Peyer's patch (tissue), 4 donors: ENCODE measurements at regions not wholly inside any gene's neighbourhood (a gene's known extent, or its start where the extent isn't known, plus 50 kb on each side); places are given as distances from the start of the nearest gene placed in this dataset.
A peak's percentile ranks its signal among the peaks of the same experiment; 100 is the strongest.

Experiments used
- DNase-seq, 3 donors: peaks; one replicate each; pipeline ENCODE4 v3.0.0-alpha.2; 2017 to 2019
- H3K27ac ChIP-seq, 4 donors: fragments of 200-600 bp; sonication (generic); one replicate each; pipeline ENCODE4 v1.5.1; 2016 to 2019
- H3K27me3 ChIP-seq, 2 donors: fragments of 200-600 bp; sonication (generic); one replicate each; pipeline ENCODE4 v1.5.1; 2019
- H3K36me3 ChIP-seq, 3 donors: fragments of 200-600 bp; sonication (generic); one replicate each; pipeline ENCODE4 v1.5.1; 2016 to 2019
- H3K4me1 ChIP-seq, 4 donors: fragments of 200-600 bp; sonication (generic); one replicate each; pipeline ENCODE4 v1.5.1; 2016 to 2019
- H3K4me3 ChIP-seq, 4 donors: fragments of 200-600 bp; sonication (generic); 1 replicate in 3 of 4; 2 replicates in 1 of 4; pipeline ENCODE4 v1.5.1; 2016 to 2019; ENCODE audit warnings: mild to moderate bottlenecking in 1 of 4
- H3K9me3 ChIP-seq, 4 donors: fragments of 200-600 bp; sonication (generic); one replicate each; pipeline ENCODE4 v1.5.1; 2016 to 2019; ENCODE audit warnings: mild to moderate bottlenecking in 1 of 4
- POLR2A ChIP-seq, 2 donors: fragments of 450-650 bp; IDR thresholded peaks; one replicate each; pipeline ENCODE4 v1.5.1; 2017; ENCODE audit warnings: antibody characterized with exemption in 2 of 2, mild to moderate bottlenecking in 2 of 2, moderate library complexity in 2 of 2
- TF ChIP-seq, protein P1 (sequence below), 6 experiments: fragments of 450-650 bp in 4 of 6; fragments of 200-600 bp in 2 of 6; sonication (generic) in 1 of 6; IDR thresholded peaks; one replicate each; pipeline ENCODE4 v1.5.1; 2017 to 2019; ENCODE audit warnings: antibody characterized with exemption in 6 of 6, mild to moderate bottlenecking in 3 of 6, moderate library complexity in 1 of 6

DNA sequence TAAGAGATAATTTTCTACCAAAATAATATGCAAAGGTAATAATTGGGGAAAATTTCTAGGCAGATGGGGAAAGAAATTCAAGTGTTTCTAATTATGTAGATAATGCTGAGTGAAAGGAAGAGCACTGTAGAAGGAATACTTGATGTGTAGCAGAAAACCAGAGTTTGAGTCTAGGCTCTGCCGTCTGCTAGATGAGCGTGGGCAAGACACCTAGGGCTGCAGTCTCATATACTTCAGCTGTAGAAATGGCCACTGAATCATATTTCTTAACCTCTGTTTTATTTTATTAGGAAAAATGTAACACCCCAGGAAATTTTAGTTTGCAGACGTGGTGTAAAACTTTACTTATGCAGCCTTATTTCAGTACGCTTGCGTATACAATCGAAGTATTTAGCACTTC, 59.8 kb upstream of the SLC38A2 start:
- no peak for DNase-seq
- Histone ChIP-seq H3K4me1 (no peaks in the 10 kb centered on the region), H3K9me3 (no peaks in the 10 kb centered on the region), H3K4me3 (no peak overlapping the region), H3K36me3 (no peaks in the 10 kb centered on the region), H3K27ac (peak overlapping the region in 2 of 4 donors; percentile 9 to 17), H3K27me3 (no peaks in the 10 kb centered on the region)
- TF ChIP-seq POLR2A (IDR thresholded peaks at IDR 0.05), result no peak
- TF ChIP-seq, protein P1, sequence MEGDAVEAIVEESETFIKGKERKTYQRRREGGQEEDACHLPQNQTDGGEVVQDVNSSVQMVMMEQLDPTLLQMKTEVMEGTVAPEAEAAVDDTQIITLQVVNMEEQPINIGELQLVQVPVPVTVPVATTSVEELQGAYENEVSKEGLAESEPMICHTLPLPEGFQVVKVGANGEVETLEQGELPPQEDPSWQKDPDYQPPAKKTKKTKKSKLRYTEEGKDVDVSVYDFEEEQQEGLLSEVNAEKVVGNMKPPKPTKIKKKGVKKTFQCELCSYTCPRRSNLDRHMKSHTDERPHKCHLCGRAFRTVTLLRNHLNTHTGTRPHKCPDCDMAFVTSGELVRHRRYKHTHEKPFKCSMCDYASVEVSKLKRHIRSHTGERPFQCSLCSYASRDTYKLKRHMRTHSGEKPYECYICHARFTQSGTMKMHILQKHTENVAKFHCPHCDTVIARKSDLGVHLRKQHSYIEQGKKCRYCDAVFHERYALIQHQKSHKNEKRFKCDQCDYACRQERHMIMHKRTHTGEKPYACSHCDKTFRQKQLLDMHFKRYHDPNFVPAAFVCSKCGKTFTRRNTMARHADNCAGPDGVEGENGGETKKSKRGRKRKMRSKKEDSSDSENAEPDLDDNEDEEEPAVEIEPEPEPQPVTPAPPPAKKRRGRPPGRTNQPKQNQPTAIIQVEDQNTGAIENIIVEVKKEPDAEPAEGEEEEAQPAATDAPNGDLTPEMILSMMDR (IDR thresholded peaks at IDR 0.05), result no peak

DNA sequence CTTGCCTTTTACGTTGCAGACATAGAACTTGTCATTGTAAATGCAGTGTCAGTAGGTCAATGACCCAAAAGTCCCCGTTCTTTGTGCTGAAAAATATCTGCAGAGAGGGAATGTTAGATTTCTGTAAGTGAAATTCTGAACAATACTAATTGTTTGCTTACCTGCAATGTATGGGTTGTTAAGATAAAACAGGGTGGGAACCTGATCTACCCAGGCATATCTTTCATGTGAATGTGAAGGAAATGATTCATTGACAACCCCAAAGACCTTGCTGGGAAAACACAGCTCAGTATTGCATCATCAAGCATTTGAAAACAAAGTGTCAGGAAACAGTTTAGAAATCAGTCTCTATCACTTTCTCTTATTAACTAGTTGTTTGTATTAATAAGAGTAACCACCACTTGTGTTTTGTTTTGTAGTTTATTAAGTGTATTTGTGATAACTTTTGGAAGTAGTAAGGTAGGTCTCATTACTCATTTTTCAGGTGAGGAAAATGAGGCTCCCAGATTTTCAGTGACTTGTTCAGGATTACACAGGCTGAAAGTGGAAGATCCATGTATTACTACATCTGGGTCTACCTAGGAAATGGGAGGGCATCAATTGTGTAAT, 57.9 kb upstream of the SLC38A2 start:
- no peak for TF ChIP-seq POLR2A (IDR thresholded peaks at IDR 0.05)
- no peaks in the 10 kb centered on the region for H3K9me3 ChIP-seq
- no peaks in the 10 kb centered on the region for H3K4me1 ChIP-seq
- no peak overlapping the region for H3K4me3 ChIP-seq
- no peaks in the 10 kb centered on the region for H3K27me3 ChIP-seq
- no peaks in the 10 kb centered on the region for H3K36me3 ChIP-seq
- peak in 1 of 3 donors; percentile 50 for DNase-seq
- peak overlapping the region in 1 of 4 donors; percentile 37 for H3K27ac ChIP-seq
